ENCODE measurements at regions not wholly inside any gene's neighbourhood (a gene's known extent, or its start where the extent isn't known, plus 50 kb on each side); places are given as distances from the start of the nearest gene placed in this dataset.

DNA sequence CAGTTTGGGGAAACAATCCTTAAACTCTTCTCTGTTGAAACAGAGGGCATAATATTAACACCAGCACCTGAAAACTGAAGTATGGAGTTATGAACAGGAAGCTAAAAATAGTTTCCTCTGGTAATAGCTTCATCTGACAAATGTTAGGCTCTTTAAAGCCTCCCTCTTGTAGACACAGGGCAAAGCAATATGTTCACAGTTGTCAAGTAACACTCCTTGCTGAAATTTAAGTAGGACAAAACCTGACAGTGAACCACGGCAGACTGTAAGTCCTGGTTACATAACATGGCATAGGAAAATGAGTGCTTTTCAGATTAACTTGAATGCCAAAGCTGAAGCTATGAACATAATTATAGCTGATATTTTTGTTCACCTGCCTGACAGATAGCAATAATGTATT is 172.9 kb downstream of the CMPK2 start:
- H3K27me3 Mint-ChIP-seq (ENCODE audit: insufficient read depth, low read depth): no peaks in the 10 kb centered on the region

DNA sequence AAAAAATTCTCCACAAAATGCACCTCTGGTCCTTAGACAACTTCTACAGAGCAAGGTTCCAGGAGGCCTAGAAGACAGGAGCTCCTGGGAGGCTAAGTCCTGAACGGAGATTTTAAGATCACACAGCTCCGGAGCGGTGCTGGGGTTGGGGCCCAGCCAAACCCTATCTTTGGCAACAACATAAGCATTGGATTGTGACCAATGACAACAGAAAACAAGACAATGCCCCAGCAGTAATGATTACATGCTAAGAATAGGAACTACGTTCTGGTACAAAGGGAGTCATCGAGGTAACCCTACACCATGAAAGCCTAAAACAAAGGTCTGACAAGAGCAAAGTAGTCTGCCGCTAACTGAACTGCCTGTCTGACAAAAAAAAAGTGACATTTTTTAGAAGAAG is 171.2 kb downstream of the CMPK2 start:
- H3K4me1 Mint-ChIP-seq: no peaks in the 10 kb centered on the region
- H4K20me1 ChIP-seq (ENCODE audit: low read depth): no peaks in the 10 kb centered on the region
- DNase-seq (ENCODE audit: low spot score): peak; percentile 39
- no peaks in the 10 kb centered on the region for H3K79me2 ChIP-seq (ENCODE audit: low read depth)
- no peaks in the 10 kb centered on the region for H3K27me3 ChIP-seq
- H3K27ac ChIP-seq: no peak overlapping the region
- H3K4me2 ChIP-seq: peak overlapping the region; percentile 56
- no peaks in the 10 kb centered on the region for H3K27me3 Mint-ChIP-seq (ENCODE audit: insufficient read depth, low read depth)
- no peaks in the 10 kb centered on the region for H3K9me3 ChIP-seq (ENCODE audit: low read depth)
- H3K4me1 ChIP-seq: peaks cover 13% of the 10 kb centered on the region
- no peaks in the 10 kb centered on the region for H3K36me3 Mint-ChIP-seq
- no peak overlapping the region for H3K4me3 Mint-ChIP-seq
- peak overlapping the region; percentile 2 for H3K4me3 ChIP-seq
- peak overlapping the region; percentile 51 for H2AFZ ChIP-seq (replicated peaks)
- H3F3A ChIP-seq (ENCODE audit: low read depth): peaks cover 4% of the 10 kb centered on the region
- no peaks in the 10 kb centered on the region for H3K9me3 Mint-ChIP-seq
- no peak overlapping the region for H3K9ac ChIP-seq
- H3K36me3 ChIP-seq: no peaks in the 10 kb centered on the region
- H3K27ac Mint-ChIP-seq: peak overlapping the region; percentile 20
- TF ChIP-seq, protein P1, sequence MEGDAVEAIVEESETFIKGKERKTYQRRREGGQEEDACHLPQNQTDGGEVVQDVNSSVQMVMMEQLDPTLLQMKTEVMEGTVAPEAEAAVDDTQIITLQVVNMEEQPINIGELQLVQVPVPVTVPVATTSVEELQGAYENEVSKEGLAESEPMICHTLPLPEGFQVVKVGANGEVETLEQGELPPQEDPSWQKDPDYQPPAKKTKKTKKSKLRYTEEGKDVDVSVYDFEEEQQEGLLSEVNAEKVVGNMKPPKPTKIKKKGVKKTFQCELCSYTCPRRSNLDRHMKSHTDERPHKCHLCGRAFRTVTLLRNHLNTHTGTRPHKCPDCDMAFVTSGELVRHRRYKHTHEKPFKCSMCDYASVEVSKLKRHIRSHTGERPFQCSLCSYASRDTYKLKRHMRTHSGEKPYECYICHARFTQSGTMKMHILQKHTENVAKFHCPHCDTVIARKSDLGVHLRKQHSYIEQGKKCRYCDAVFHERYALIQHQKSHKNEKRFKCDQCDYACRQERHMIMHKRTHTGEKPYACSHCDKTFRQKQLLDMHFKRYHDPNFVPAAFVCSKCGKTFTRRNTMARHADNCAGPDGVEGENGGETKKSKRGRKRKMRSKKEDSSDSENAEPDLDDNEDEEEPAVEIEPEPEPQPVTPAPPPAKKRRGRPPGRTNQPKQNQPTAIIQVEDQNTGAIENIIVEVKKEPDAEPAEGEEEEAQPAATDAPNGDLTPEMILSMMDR (IDR thresholded peaks at IDR 0.05): no peak
- TF ChIP-seq EZH2phosphoT487 (IDR thresholded peaks at IDR 0.05): no peak
- TF ChIP-seq EZH2 (IDR thresholded peaks at IDR 0.05): no peak

More for the DNA sequence above, 172.9 kb downstream of the CMPK2 start:
- Histone ChIP-seq H3K4me3 (no peak overlapping the region), H3K79me2 (ENCODE audit: low read depth) (no peaks in the 10 kb centered on the region), H3K9me3 (ENCODE audit: low read depth) (no peaks in the 10 kb centered on the region), H3K4me2 (no peak overlapping the region), H3F3A (ENCODE audit: low read depth) (peaks cover 4% of the 10 kb centered on the region), H3K27me3 (no peaks in the 10 kb centered on the region), H2AFZ (replicated peaks) (no peak overlapping the region), H3K4me1 (peaks cover 13% of the 10 kb centered on the region), H3K27ac (no peak overlapping the region), H3K9ac (no peak overlapping the region), H3K36me3 (no peaks in the 10 kb centered on the region), H4K20me1 (ENCODE audit: low read depth) (no peaks in the 10 kb centered on the region)
- peaks cover 3% of the 10 kb centered on the region for H3K9me3 Mint-ChIP-seq
- no peak overlapping the region for H3K4me3 Mint-ChIP-seq
- no peak for DNase-seq (ENCODE audit: low spot score)
- TF ChIP-seq, protein P1 (IDR thresholded peaks at IDR 0.05): no peak
- TF ChIP-seq EZH2 (IDR thresholded peaks at IDR 0.05) (no peak), EZH2phosphoT487 (IDR thresholded peaks at IDR 0.05) (no peak)
- H3K27ac Mint-ChIP-seq: no peak overlapping the region
- H3K36me3 Mint-ChIP-seq: no peaks in the 10 kb centered on the region
- no peaks in the 10 kb centered on the region for H3K4me1 Mint-ChIP-seq

DNA sequence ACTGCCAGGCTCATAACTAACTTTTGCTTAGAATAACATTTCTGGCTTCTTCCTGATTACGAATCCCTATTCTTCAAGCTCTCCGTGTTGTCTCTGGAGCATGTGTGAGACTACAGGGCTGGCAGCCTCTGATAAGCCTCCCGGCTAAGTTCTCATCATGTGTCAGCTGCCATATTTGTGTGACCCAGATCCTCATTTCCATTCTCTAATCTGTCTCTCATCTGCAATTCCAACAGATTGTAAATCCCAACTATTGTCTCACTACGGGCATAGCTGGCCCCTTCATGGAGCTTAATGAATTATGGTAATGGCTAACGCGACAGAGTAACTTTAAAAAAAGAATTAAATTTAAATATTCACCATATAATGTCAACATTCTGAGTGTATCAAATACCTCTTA is 165.4 kb downstream of the CMPK2 start:
- H3K27me3 Mint-ChIP-seq (ENCODE audit: insufficient read depth, low read depth): peaks cover 2% of the 10 kb centered on the region
- H3K4me1 Mint-ChIP-seq: no peaks in the 10 kb centered on the region
- H4K20me1 ChIP-seq (ENCODE audit: low read depth): no peaks in the 10 kb centered on the region
- no peaks in the 10 kb centered on the region for H3F3A ChIP-seq (ENCODE audit: low read depth)
- TF ChIP-seq, protein P1 (IDR thresholded peaks at IDR 0.05): no peak
- TF ChIP-seq EZH2 (IDR thresholded peaks at IDR 0.05) (no peak), EZH2phosphoT487 (IDR thresholded peaks at IDR 0.05) (no peak)
- H3K27me3 ChIP-seq: no peaks in the 10 kb centered on the region
- no peaks in the 10 kb centered on the region for H3K36me3 Mint-ChIP-seq
- H3K79me2 ChIP-seq (ENCODE audit: low read depth): no peaks in the 10 kb centered on the region
- H2AFZ ChIP-seq (replicated peaks): no peak overlapping the region
- no peaks in the 10 kb centered on the region for H3K9me3 ChIP-seq (ENCODE audit: low read depth)
- H3K9ac ChIP-seq: no peak overlapping the region
- no peaks in the 10 kb centered on the region for H3K4me1 ChIP-seq
- DNase-seq (ENCODE audit: low spot score): no peak
- H3K36me3 ChIP-seq: peaks cover 6% of the 10 kb centered on the region
- no peak overlapping the region for H3K4me3 ChIP-seq
- no peak overlapping the region for H3K27ac Mint-ChIP-seq
- H3K27ac ChIP-seq: no peak overlapping the region
- H3K9me3 Mint-ChIP-seq: peaks cover 27% of the 10 kb centered on the region
- no peak overlapping the region for H3K4me3 Mint-ChIP-seq
- H3K4me2 ChIP-seq: no peak overlapping the region

All from neural progenitor cell (in vitro differentiated cells).